NCI-H1105 treated with DMSO at 0.1 percent for 48 hours (cell line): ENCODE measurements at regions not wholly inside any gene's neighbourhood (a gene's known extent, or its start where the extent isn't known, plus 50 kb on each side); places are given as distances from the start of the nearest gene placed in this dataset.
A peak's percentile ranks its signal among the peaks of the same experiment; 100 is the strongest.
"Not testable (repeated sequence)": the region's sequence is repeated elsewhere in the genome, so short reads cannot be mapped to it uniquely, and the experiment has no call there.

Experiments
- DNase-seq: peaks from one replicate; lab custom pipeline; 2025; lab: John Stamatoyannopoulos, UW

DNA sequence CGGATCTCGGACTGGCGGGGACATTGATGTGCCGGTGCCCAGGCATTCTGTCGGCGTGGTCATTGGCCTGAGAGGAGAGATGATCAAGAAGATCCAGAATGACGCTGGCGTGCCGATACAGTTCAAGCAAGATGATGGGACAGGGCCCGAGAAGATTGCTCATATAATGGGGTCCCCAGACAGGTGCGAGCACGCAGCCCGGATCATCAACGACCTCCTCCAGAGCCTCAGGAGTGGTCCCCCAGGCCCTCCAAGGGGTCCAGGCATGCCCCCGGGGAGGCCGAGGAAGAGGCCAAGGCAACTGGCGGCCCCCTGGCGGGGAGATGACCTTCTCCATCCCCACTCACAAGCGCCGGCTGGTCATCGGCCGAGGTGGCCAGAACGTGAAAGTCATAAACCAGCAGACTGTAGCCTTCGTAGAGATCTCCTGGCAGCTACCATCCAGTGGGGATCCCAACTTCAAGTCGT lies 106.5 kb upstream of the MTAP start:
- no peak for DNase-seq

DNA sequence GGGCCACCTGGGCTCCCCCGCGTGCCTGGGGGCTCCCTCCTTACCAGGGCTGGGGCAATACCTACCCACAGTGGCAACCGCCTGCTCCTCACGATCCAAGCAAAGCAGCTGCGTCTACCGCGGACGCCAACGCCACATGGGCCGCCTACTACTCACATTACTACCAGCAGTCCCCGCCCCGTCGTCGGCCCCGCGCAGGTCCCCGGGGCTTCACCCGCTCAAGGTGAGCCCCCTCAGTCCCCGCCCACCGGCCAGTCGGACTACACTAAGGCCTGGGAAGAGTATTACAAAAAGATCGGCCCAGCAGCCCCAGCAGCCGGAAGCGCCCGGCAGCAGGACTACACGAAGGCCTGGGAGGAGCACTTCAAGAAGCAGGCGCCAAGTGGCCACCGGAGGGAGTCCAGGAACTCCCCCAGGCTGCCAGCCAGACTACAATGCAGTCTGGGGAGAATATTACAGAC lies 106.0 kb upstream of the MTAP start:
- DNase-seq = no peak

- DNase-seq = no peak
Observed at GRCh38 chr9:21708260-21708711, 94.2 kb upstream of the MTAP start.

- no peak for DNase-seq
Observed at GRCh38 chr9:21708856-21709255, 93.6 kb upstream of the MTAP start.

- DNase-seq = peak; percentile 35
Observed at GRCh38 chr9:21709464-21710058, 92.9 kb upstream of the MTAP start.

GRCh38 chr9:21710548-21711191 lies 91.8 kb upstream of the MTAP start:
- DNase-seq = no peak

DNA sequence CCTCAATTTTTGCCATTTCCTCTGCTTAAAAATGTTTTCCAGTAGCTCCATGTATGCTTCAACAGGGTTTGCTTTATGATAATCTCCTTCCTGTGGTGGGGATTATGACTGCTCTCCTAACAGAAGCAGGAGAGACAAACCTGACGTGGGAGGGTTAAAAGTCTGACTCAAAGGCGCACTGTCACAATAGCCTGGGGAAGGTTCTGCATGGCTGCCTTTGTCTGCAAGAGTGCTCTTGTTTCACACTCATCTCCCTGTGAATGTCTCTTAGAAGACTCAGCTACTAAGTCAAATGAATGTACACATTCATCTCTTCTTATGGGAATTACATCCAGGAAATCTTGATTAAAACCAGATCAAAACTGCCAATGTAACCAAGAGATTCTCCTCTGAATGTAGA lies 90.9 kb upstream of the MTAP start:
- no peak for DNase-seq

DNA sequence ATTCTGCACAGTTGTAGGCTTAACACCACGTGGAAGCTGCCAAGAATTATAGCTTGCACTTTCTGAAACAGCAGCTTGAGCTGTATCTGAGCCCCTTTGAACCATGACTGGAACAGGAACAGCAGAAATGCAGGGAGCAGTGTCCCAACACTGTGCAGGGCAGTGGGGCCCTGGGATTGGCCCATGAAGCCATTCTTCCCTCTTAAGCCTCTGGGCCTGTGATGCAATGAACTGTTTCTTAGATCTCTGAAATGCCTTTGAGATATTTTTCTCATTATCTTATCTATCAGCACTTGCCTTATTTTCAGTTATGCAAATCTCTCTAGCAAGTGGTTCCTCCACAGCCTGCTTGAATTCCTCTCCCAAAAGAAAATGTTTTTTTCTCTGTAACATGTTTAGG lies 87.0 kb upstream of the MTAP start:
- no peak for DNase-seq

DNA sequence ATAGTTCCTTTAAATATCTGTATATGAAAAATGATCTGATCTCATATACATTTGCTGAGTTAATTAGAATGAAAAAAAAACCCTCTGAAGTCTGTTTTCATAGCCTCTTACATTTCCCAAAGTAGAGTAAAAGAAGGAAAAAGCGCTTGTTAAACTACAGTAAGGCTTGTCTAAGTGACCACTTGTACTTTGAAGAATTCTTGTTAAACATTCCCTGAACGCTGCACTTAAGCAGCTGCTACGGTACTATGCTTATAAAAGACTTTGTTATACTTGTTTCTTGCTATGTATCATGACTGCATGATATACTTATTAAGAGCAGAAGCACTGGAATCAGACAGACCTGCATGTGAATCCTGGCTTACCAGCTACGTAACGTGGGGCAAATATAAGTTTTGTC lies 81.7 kb upstream of the MTAP start:
- no peak for DNase-seq

DNA sequence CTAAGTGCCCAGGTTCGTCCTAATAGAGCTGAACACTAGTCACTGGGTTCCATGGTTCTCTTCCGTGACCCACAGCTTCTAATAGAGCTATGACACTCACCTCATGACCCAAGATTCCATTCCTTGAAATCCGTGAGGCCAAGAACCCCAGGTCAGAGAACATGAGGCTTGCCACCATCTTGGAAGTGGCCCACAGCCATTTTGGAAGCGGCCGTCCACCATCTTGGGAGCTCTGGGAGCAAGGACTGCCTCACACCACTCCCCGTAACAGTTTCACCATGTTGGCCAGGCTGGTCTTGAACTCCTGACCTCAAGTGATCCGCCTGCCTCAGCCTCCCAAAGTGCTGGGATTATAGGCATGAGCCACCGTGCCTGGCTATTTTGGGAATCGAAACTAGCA lies 75.0 kb upstream of the MTAP start:
- not testable (repeated sequence) for DNase-seq

DNA sequence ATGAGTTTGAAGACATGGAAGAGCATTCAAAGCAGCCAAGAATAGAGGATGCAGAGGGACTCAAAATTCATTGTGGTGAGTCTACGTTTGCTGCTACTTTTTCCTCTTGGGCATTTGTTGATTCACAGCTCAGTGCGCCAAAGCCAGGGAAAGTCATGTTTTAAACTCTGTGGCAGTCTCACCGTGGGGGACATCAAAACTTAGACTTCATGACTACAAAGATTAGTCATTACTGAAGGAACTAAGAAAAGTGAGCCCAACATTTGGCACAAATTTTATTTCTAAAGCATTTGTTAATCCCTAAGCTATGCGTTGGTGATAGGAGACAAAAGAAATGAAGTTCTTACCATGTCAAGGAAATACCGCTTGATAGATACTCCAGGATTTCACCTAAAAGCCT lies 73.7 kb upstream of the MTAP start:
- no peak for DNase-seq

DNA sequence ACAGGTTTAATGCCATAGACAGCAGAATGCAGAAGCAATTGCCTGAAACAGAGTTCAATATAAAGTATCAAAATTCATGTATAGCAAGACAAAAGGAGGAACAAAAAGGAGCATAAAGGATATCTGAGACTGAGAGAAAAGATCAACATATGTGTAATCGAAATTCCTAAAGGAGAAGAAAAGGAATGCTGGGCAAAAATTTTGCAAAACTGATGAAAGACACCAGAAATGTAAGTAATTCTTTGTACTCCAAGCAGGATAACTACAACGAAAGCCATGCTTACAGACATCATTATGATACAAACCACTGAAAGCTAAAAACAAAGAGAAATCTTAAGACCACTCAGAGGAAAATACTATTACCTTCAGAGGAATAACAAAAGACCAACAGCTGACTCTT lies 72.8 kb upstream of the MTAP start:
- no peak for DNase-seq

DNA sequence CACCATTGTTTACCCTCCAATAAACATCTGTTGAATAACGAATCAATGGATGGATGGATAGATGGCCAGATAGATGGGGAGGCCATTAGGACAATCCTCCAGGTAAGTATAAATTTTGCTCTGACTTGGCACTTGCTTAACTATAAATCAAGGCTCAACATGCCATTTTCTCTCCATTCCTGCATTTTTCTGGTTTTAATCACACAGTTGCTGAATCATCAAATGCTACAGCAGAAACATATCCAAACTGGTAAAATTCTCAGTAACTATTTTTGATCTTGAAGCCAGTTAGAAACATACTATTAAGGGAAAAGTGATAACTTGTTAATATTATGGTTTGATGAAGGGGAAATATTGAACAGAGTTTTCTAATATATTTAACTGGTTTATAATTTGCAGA lies 71.5 kb upstream of the MTAP start:
- DNase-seq = no peak

GRCh38 chr9:21741151-21741550 lies 61.3 kb upstream of the MTAP start:
- no peak for DNase-seq

GRCh38 chr9:21744320-21744719 lies 58.1 kb upstream of the MTAP start:
- DNase-seq = no peak

GRCh38 chr9:21744841-21745240 lies 57.6 kb upstream of the MTAP start:
- no peak for DNase-seq

DNA sequence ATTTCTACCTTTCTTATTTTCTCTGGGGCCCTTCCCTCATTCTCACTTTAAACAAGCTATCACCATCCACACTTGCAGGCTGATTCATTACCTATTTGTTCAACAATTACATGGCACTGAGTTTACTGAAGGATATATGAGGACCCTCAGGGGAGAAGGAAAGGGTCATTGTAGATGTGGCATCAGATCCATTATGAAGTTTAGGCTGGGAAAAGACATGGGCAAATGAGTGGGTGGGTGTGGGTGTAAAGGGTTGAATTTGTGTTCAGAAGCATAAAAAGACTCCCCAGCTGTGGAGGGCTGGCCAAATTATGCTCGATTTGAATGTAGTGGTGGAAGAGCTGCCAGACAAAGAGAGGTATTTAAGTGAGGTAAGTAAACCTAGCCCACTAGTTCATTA lies 55.9 kb upstream of the MTAP start:
- no peak for DNase-seq

GRCh38 chr9:21747175-21747574 lies 55.3 kb upstream of the MTAP start:
- no peak for DNase-seq

DNA sequence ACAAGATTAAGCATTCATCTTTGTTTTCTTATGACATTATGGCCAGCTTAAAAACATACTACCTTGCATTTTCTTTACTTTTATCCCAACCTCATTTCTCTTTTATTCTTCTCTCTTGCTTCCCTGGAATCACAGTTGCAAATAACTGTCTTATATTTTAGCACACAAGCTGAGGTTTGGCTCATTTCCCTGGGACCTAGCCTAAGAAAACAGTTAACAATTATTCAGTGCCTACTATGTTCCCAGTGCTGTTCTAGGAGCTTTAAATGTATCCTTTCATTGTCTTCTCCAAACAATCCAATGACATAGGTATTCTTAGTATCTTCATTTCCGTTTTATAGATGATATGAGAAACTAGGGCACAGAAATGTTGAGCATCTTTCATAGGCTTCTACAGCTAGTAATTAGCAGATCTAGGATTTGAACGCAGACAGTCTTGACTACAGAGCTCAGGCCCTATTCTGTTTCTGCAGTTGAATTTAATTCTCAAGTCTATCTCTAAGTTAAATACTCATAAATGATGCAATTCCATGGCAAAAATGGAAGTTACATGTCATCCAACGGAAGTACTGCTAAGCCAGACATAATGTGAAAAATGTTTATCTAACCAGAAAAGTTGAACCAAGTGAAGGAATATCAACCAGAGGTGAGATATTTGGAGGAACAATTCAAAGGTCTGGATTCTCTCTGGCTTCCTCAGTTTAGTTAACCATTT lies 52.3 kb upstream of the MTAP start:
- DNase-seq = no peak

GRCh38 chr9:21751998-21752397 lies 50.4 kb upstream of the MTAP start:
- no peak for DNase-seq
